Activated CD4-positive, alpha-beta T cell treated with anti-CD3 and anti-CD28 coated beads, Interleukin-2, amount 10 ng/mL, durations not matched to agents 7 days and 5 days (primary cell): ENCODE measurements at regions not wholly inside any gene's neighbourhood (a gene's known extent, or its start where the extent isn't known, plus 50 kb on each side); places are given as distances from the start of the nearest gene placed in this dataset.
A peak's percentile ranks its signal among the peaks of the same experiment; 100 is the strongest.
"Not testable (repeated sequence)": the region's sequence is repeated elsewhere in the genome, so short reads cannot be mapped to it uniquely, and the experiment has no call there.

Experiments used
- CTCF ChIA-PET: fragments of 350-600 bp; sonication (Branson Sonifier 250); formaldehyde crosslinking; loops from one replicate; lab custom pipeline; 2021; ENCODE audit warnings: antibody characterized with exemption; lab: Charles Lee
- POLR2A ChIA-PET: fragments of 350-600 bp; sonication (Branson Sonifier 250); formaldehyde crosslinking; loops from one replicate; lab custom pipeline; 2021; ENCODE audit warnings: antibody characterized with exemption; lab: Charles Lee
- DNase-seq: peaks from one replicate; pipeline ENCODE4 v3.0.0-alpha.2; 2020
- H3K27ac Mint-ChIP-seq: one replicate; pipeline ENCODE4 v1.8.0; 2021; ENCODE audit warnings: mild to moderate bottlenecking, moderate library complexity, mixed read lengths
- H3K27me3 Mint-ChIP-seq: one replicate; pipeline ENCODE4 v1.8.0; 2021; ENCODE audit warnings: mixed read lengths
- H3K36me3 Mint-ChIP-seq: one replicate; pipeline ENCODE4 v1.8.0; 2021; ENCODE audit warnings: low read depth, mixed read lengths
- H3K4me1 Mint-ChIP-seq: one replicate; pipeline ENCODE4 v1.8.0; 2021; ENCODE audit warnings: mixed read lengths
- H3K4me3 Mint-ChIP-seq: one replicate; pipeline ENCODE4 v1.8.0; 2021; ENCODE audit warnings: mild to moderate bottlenecking, moderate library complexity, mixed read lengths
- H3K9me3 Mint-ChIP-seq: one replicate; pipeline ENCODE4 v1.8.0; 2021; ENCODE audit warnings: mixed read lengths

DNA sequence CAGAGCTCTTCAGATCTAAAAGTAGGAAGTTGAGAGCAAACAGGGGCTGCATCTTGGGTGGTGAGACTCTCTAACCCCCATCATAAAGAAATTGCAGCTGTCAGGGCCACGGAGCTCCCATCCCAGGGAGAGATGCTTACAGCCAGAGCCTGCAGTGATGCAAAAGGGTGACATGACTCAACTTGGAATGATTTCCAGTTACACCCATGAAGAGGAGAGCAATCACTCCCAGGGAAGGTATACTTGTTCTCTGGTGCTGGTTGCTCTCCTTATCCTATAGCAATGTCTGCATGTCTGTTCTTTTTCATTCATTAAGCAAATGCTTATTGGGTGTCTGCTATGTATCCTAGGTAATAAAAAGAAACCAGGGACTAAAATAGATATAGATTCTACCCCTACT is 228.0 kb downstream of the RAB11FIP2 start:
- Mint-ChIP-seq H3K4me3 (no peak overlapping the region), H3K4me1 (no peaks in the 10 kb centered on the region), H3K27me3 (peaks cover 2% of the 10 kb centered on the region), H3K36me3 (no peaks in the 10 kb centered on the region), H3K9me3 (no peaks in the 10 kb centered on the region), H3K27ac (no peak overlapping the region)
- CTCF ChIA-PET, result no interaction called here
- DNase-seq, result no peak
- POLR2A ChIA-PET, result no interaction called here

DNA sequence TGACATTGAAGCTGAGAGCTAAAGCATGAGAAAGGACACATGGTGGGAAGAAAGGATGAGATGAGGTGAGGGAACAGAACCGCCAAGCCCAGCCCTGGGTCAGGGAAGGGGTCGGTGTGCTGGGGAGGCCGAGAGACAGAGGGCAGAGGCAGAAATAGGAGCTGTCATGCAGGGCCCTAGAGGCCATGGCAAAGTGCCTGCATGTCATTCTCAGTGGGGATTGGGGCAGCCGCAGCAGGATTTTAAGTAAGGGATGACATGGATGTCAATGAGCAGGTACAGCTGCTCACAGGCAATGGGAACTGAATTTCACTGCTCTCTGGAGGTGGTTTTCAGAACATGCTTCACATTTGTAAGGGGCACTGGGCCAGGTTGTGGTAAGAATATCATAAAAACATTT is 227.4 kb downstream of the RAB11FIP2 start:
- Mint-ChIP-seq H3K9me3 (no peaks in the 10 kb centered on the region), H3K27me3 (peaks cover 2% of the 10 kb centered on the region), H3K4me1 (no peaks in the 10 kb centered on the region), H3K36me3 (no peaks in the 10 kb centered on the region), H3K4me3 (no peak overlapping the region), H3K27ac (no peak overlapping the region)
- ChIA-PET POLR2A (no interaction called here), CTCF (no interaction called here)
- DNase-seq, result no peak

DNA sequence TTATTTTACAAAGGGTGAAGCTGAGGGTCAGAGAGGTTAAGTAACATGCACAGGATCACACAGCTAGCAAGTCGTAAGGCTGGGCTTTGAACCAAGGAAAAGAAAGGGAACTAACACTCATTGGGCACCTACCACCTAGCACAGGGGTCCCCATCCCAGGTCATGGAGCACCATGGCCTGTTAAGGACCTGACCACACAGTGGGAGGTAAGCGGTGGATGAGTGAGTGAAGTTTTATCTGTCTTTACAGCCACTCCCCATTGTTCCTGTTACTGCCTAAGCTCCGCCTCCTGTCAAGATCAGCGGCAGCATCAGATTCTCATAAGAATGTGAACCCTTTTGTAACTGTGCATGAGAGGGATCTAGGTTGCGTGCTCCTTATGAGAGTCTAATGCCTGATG is 222.8 kb downstream of the RAB11FIP2 start:
- H3K4me3 Mint-ChIP-seq, result no peak overlapping the region
- H3K27me3 Mint-ChIP-seq, result peaks cover 2% of the 10 kb centered on the region
- DNase-seq, result no peak
- POLR2A ChIA-PET, result no interaction called here
- CTCF ChIA-PET, result no interaction called here
- H3K4me1 Mint-ChIP-seq, result peaks cover 5% of the 10 kb centered on the region
- no peak overlapping the region for H3K27ac Mint-ChIP-seq
- H3K9me3 Mint-ChIP-seq, result no peaks in the 10 kb centered on the region
- H3K36me3 Mint-ChIP-seq, result no peaks in the 10 kb centered on the region

DNA sequence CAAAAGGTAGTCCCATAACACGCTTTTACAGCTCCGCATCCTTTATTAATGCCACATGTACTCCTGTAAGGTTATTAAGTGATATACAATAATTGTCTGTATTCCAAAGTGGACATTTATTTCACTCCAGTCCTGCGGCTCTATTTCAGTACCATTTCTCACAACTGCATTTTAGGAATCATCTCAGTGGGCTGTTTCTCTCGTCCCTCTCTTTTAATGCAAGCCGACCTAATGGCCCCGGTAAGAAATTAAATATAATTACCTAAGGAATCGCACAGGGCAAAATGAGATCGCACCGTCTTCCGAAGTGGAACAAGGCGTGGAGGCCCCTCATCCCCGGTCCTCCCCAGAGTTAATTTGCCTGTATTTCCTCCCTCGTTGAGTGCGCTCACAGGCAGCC is 216.5 kb downstream of the RAB11FIP2 start:
- peaks cover 27% of the 10 kb centered on the region for H3K4me1 Mint-ChIP-seq
- H3K4me3 Mint-ChIP-seq, result peak overlapping the region; percentile 70
- DNase-seq, result no peak
- H3K27ac Mint-ChIP-seq, result peak overlapping the region; percentile 91
- POLR2A ChIA-PET, result no interaction called here
- H3K36me3 Mint-ChIP-seq, result peaks cover 2% of the 10 kb centered on the region
- no peaks in the 10 kb centered on the region for H3K27me3 Mint-ChIP-seq
- CTCF ChIA-PET, result no interaction called here
- peaks cover 4% of the 10 kb centered on the region for H3K9me3 Mint-ChIP-seq

DNA sequence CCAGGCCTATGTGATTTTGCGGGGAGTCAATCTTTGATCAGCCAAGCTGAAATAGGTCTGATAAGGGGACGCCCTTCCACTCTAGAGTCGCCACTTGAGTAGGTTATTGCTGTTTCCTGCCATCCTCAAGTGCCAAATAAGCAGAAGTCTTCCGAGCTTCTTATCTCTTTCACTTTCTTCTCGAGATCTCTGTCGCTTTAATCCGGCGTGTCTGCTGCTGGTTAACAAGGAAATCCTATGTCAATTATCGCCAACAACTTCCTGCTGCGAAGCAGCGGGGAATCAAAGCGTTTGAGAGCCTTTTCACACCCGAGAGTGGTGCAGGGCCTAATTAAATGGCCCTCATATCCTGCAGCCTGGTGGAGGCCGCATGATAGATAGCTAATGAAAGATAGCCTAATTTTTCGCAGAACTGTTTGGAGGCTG is 215.9 kb downstream of the RAB11FIP2 start:
- H3K27ac Mint-ChIP-seq, result peak overlapping the region; percentile 91
- peaks cover 2% of the 10 kb centered on the region for H3K36me3 Mint-ChIP-seq
- CTCF ChIA-PET, result no interaction called here
- POLR2A ChIA-PET, result no interaction called here
- H3K4me1 Mint-ChIP-seq, result peaks cover 27% of the 10 kb centered on the region
- peak overlapping the region; percentile 70 for H3K4me3 Mint-ChIP-seq
- no peaks in the 10 kb centered on the region for H3K27me3 Mint-ChIP-seq
- DNase-seq, result peak; percentile 60
- H3K9me3 Mint-ChIP-seq, result peaks cover 4% of the 10 kb centered on the region

DNA sequence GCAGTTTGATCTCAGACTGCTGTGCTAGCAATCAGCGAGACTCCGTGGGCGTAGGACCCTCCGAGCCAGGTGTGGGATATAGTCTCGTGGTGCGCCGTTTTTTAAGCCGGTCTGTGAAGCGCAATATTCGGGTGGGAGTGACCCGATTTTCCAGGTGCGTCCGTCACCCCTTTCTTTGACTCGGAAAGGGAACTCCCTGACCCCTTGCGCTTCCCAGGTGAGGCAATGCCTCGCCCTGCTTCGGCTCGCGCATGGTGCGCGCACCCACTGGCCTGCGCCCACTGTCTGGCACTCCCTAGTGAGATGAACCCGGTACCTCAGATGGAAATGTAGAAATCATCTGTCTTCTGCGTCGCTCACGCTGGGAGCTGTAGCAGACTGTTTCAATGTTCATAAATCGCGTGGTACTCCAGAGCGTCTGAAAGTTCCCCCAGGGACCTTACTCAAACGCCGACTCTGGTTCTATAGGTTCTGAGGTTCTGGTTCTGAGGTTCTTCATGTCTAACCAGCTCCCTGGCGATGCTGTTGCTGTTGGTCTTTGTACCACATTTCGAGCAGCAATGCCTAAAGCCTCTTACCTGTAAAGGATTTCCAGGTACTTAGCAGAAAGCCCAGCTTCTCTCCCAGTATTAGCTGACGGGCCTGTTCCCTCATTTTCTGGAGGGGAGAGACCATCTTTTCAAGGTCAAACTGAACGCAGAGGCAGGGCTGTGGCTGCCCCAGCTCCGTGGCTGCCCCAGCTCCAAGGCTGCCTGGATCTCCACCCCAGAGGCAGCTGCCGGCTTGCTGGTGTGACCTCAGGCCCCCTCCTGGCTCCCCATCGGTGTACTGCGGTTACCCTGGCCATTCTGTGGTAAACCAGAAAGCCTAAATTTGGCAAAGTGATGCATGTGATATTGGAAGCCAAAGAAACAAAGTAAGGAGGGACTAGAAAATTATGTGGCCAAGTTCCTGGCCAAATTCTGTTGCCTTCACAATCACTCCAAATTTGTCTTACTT is 207.9 kb downstream of the RAB11FIP2 start:
- H3K9me3 Mint-ChIP-seq, POLR2A ChIA-PET, H3K36me3 Mint-ChIP-seq, H3K4me1 Mint-ChIP-seq, H3K27me3 Mint-ChIP-seq, DNase-seq, CTCF ChIA-PET: not testable (repeated sequence)
- Mint-ChIP-seq H3K27ac (peak overlapping the region; percentile 74), H3K4me3 (peak overlapping the region; percentile 44)

DNA sequence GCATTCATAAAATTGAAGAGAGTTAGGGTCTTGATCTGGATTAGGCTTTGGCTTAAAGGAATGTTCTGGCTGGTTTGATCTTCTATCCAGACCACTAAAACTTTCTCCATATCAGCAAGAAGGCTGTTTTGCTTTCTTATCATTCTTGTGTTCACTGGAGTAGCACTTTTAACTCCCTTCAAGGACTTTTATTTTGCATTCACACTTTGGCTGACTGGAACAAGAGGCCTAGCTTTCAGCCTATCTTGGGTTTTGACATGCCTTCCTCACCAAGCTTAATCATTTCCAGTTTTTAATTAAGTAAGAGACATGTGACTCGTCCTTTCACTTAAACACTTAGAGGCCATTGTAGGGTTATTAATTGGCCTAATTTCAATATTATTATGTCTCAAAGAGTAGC is 190.3 kb downstream of the RAB11FIP2 start:
- DNase-seq, H3K9me3 Mint-ChIP-seq, H3K27ac Mint-ChIP-seq, H3K4me3 Mint-ChIP-seq, H3K36me3 Mint-ChIP-seq, POLR2A ChIA-PET, CTCF ChIA-PET, H3K4me1 Mint-ChIP-seq: not testable (repeated sequence)
- H3K27me3 Mint-ChIP-seq, result peaks cover 11% of the 10 kb centered on the region

DNA sequence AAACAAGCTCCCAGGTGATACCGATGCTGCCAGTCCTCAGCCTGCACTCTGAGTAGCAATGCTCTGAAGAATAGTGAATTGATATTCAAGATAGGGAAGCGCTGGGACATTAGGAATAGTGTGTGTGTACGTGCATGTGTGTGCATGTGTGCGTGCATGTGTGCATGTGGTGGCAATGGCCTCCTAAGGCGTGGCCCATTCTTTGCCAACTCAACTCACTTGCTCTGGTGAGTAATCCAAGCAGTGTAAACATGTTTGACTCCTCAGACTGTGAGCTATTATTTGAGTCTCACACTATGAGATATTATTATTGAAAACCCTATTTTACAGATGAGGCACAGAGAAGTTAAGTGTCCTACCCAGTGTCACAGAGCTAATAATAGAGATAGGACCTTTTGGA is 186.6 kb downstream of the RAB11FIP2 start:
- no peak for DNase-seq
- Mint-ChIP-seq H3K4me1 (no peaks in the 10 kb centered on the region), H3K36me3 (no peaks in the 10 kb centered on the region), H3K27ac (no peak overlapping the region), H3K4me3 (no peak overlapping the region), H3K27me3 (peaks cover 9% of the 10 kb centered on the region), H3K9me3 (no peaks in the 10 kb centered on the region)
- CTCF ChIA-PET, result interaction anchor here (1.1 to 1.4 kb wide), 2 partner anchors 8 to 644 kb away, joined by 3 to 4 read pairs; no protein-coding TSS in a partner anchor
- POLR2A ChIA-PET, result no interaction called here

DNA sequence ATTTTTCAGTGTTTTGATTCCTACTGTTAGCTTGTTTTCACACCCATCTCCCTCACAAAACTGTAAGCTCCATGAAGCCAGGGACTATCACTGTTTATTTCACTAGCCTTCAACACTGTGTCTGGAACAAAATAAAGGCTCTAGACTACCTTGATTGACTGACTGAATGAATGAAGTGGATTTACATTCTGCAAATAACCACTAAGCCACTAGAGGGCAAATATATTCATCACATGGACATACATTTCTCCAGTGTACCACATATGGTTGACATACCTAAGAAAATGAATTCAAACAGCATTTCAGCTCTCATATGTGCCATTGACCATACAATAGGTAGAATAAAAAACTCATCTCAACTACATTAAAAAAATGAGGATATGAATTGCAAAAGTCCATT is 185.9 kb downstream of the RAB11FIP2 start:
- no peak for DNase-seq
- Mint-ChIP-seq H3K36me3 (no peaks in the 10 kb centered on the region), H3K27ac (no peak overlapping the region), H3K9me3 (no peaks in the 10 kb centered on the region), H3K4me3 (no peak overlapping the region), H3K27me3 (peaks cover 11% of the 10 kb centered on the region), H3K4me1 (no peaks in the 10 kb centered on the region)
- POLR2A ChIA-PET, result no interaction called here
- CTCF ChIA-PET, result interaction anchor here (1.1 to 1.4 kb wide), 2 partner anchors 9 to 644 kb away, joined by 3 to 4 read pairs; no protein-coding TSS in a partner anchor

DNA sequence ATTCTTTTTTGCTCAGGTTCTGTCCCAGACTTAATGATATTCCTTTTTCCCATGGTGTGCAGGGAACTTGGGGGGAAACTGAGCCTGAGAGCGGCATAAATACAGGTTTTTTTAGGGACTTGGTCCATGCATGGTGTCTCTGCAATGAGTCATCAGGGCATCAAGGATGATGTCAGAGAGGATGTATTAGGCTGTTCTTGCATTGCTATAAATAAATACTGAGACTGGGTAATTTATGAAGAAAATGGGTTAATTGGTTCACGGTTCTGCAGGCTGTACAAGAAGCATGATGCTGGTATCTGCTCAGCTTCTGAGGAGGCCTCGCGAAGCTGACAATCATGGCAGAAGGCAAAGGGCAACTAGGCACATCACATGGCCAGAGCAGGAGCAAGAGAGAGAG is 185.4 kb downstream of the RAB11FIP2 start:
- CTCF ChIA-PET, result interaction anchor here (1.4 kb wide), 1 partner anchor 645 kb away, joined by 3 read pairs; no protein-coding TSS in a partner anchor
- Mint-ChIP-seq H3K27ac (no peak overlapping the region), H3K4me1 (no peaks in the 10 kb centered on the region), H3K36me3 (no peaks in the 10 kb centered on the region), H3K27me3 (peaks cover 13% of the 10 kb centered on the region), H3K9me3 (no peaks in the 10 kb centered on the region), H3K4me3 (no peak overlapping the region)
- POLR2A ChIA-PET, result no interaction called here
- DNase-seq, result no peak

DNA sequence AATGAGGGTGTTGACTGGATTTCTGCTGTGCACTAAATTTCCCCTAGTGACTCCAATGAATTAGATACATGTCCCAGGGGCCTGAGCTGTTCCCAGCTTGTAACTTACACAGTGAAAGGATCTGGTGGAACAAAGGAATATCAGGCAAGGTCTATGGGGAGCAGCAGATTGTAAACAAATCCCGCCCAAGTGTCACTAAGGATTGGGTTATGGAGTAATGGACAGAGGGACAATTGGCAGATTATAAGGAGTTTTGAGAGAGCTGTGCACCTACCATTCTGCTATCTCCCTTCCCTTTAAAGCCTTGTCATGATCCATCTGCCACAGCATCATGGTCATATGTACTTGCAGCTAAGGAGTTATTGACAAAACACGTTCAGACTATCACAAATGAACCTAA is 183.0 kb downstream of the RAB11FIP2 start:
- peaks cover 7% of the 10 kb centered on the region for H3K27me3 Mint-ChIP-seq
- H3K4me3 Mint-ChIP-seq, result no peak overlapping the region
- H3K9me3 Mint-ChIP-seq, result no peaks in the 10 kb centered on the region
- CTCF ChIA-PET, result no interaction called here
- POLR2A ChIA-PET, result no interaction called here
- H3K4me1 Mint-ChIP-seq, result no peaks in the 10 kb centered on the region
- DNase-seq, result no peak
- no peak overlapping the region for H3K27ac Mint-ChIP-seq
- no peaks in the 10 kb centered on the region for H3K36me3 Mint-ChIP-seq

DNA sequence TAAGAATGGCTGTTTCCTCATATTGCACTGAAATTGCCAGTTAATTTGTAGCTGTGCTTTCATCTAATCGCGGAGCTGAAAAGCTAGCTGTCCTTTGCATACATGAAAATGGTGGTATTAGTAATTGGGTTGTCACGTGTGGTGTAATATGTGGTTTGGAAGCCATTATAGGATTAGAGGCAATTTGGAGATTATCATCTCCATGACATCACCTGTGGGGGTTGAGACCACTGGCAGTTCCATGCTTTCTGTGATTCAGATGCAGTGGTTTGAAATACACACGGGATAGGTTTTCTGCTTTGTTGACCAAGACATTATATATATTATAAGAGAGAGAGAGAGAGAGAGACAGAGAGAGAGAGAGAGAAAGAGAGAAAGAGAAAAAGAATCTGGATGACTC is 180.8 kb downstream of the RAB11FIP2 start:
- Mint-ChIP-seq H3K36me3 (no peaks in the 10 kb centered on the region), H3K4me1 (no peaks in the 10 kb centered on the region), H3K4me3 (no peak overlapping the region), H3K9me3 (no peaks in the 10 kb centered on the region), H3K27me3 (peaks cover 7% of the 10 kb centered on the region), H3K27ac (no peak overlapping the region)
- ChIA-PET CTCF (no interaction called here), POLR2A (no interaction called here)
- no peak for DNase-seq

DNA sequence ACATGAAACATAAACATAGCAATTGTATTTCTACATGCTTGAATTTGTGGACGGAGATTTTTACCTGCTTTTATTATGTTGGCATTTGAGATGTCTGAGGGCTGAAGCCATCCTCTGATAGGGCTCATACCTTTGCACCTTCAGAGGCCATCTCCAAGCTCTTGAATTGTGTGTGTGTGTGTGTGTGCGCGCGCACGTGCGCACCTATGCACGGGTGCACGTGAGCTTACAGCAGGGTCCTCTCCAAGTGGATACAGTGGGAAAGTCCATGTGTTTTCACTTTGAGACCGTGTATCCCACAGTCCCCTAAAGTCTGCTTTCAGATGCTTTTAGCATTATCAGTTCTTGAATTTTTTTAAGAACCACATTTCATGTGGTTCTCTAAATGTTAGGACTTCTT is 178.6 kb downstream of the RAB11FIP2 start:
- Mint-ChIP-seq H3K36me3 (no peaks in the 10 kb centered on the region), H3K9me3 (no peaks in the 10 kb centered on the region), H3K4me1 (no peaks in the 10 kb centered on the region), H3K27me3 (peaks cover 7% of the 10 kb centered on the region), H3K4me3 (no peak overlapping the region), H3K27ac (no peak overlapping the region)
- ChIA-PET POLR2A (no interaction called here), CTCF (interaction anchor here (0.5 kb wide), 1 partner anchor 240 kb away, joined by 4 read pairs; no protein-coding TSS in a partner anchor)
- DNase-seq, result no peak
